ENCODE measurements at regions not wholly inside any gene's neighbourhood (a gene's known extent, or its start where the extent isn't known, plus 50 kb on each side); places are given as distances from the start of the nearest gene placed in this dataset.
"Not testable (repeated sequence)": the region's sequence is repeated elsewhere in the genome, so short reads cannot be mapped to it uniquely, and the experiment has no call there.

DNA sequence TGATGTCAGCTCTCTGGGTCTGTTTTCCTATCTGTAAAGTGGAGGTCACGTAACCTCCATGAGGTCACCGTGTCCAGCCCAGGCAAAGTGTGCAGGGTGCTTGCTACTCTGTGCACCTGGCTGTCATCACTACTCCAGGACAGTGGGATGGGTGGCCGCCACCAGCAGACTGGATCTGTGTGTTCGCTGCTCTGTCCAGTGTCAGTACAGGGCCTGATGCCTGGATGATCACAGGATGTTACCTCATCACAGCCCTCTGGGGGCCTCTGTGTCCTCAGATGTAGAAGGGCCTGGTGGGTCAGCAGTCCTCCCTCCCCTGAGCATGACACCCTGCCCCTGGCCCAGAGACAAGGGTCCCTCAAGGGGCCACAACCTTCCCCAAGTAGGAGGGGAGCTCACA lies 80.0 kb downstream of the KCNJ18 start:
- H3K27me3 ChIP-seq (ENCODE audit: insufficient read depth, low read length, poor library complexity) = no peaks in the 10 kb centered on the region
- H3K56ac ChIP-seq (ENCODE audit: low read length) = no peak overlapping the region
- H2BK120ac ChIP-seq (ENCODE audit: low read depth, low read length) = no peak overlapping the region
- no peak overlapping the region for H3K4me3 ChIP-seq (ENCODE audit: low read length)
- H3K36me3 ChIP-seq (ENCODE audit: control insufficient read depth, insufficient read depth, low read length) = no peaks in the 10 kb centered on the region
- no peak overlapping the region for H2BK15ac ChIP-seq (replicated peaks; ENCODE audit: low read depth)
- no peak overlapping the region for H3K4ac ChIP-seq (ENCODE audit: low read depth, low read length)
- no peak overlapping the region for H2BK5ac ChIP-seq (ENCODE audit: low read length)
- no CpG with 5 or more reads among the region's 4 CpGs for WGBS (ENCODE audit: extremely low coverage, insufficient coverage, low lambda C conversion rate)
- H3K18ac ChIP-seq (ENCODE audit: low read length) = no peak overlapping the region
- no peaks in the 10 kb centered on the region for H3K4me1 ChIP-seq (ENCODE audit: control insufficient read depth, low read depth, low read length)
- H4K5ac ChIP-seq (ENCODE audit: low read length) = no peak overlapping the region
- no peak overlapping the region for H3K9ac ChIP-seq (ENCODE audit: low read length)
- DNase-seq = no peak
- no peak overlapping the region for H3K27ac ChIP-seq (ENCODE audit: low read depth, low read length)
- no peaks in the 10 kb centered on the region for H3K79me1 ChIP-seq (ENCODE audit: low read length)
- H2AK5ac ChIP-seq (ENCODE audit: low read length) = no peak overlapping the region
- no peak overlapping the region for H4K8ac ChIP-seq (ENCODE audit: low read depth, low read length)
- no peak overlapping the region for H3K4me2 ChIP-seq (ENCODE audit: low read length)
- no peaks in the 10 kb centered on the region for H3K79me2 ChIP-seq (ENCODE audit: control insufficient read depth, insufficient read depth, low read length)
- no peak overlapping the region for H3K23ac ChIP-seq (ENCODE audit: low read length)

DNA sequence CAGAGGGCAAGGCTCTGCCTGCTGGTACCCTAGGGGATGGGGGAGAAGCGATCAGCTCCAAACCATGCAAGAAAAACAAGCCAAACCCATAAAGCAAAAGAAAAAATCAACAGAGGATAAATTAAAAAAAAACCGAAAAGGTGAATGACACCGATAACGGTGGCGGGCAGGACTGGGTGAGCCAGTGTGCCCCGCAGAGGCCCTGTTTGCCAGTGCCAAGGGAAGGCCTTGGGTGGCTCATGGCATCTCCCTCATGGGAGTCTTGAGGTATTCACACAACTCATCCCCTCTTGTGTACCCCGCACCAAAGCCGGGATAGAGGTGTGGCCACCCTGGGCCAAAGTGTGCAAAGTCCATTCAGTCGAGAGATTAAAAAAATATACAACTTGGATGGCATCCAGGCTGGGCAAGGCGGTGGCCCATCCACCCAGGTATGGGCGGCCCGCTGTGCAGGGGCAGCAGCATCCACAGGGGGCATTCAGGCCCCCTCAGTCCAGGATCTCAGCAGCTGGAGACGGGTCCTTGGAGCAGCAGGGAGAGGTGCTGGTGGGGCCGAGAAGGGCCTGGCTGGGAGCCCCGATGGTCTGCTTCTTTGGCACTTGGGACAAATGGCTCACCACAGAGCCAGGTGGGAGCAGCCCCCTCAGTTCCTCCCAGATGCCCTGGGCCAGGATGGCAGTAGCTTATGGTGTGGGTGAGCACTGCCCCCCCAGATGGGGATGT lies 80.8 kb downstream of the KCNJ18 start:
- no CpG with 5 or more reads among the region's 15 CpGs for WGBS (ENCODE audit: extremely low coverage, insufficient coverage, low lambda C conversion rate)

DNA sequence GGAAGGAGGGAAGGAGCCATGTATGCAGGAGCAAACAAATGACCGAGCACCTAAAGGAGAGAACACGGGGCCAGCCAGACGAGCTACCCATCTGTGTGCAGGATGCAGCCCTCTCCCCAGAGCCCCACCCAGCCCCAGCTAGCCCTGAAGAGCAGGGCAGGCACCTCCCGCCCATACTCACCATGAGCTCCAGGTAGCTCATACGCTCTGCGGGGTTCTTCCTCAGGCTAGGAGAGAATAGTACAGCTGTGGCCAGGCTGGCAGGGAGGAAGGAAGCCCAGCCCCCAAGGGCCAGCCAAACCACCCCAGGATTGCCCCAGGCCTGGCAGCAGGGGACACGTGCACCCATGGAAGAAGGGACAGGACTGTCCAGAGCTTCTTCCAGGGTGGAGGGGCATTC lies 81.9 kb downstream of the KCNJ18 start:
- Histone ChIP-seq H3K27me3 (ENCODE audit: insufficient read depth, low read length, poor library complexity) (no peaks in the 10 kb centered on the region), H3K9ac (ENCODE audit: low read length) (no peak overlapping the region), H3K4me3 (ENCODE audit: low read length) (no peak overlapping the region), H3K4ac (ENCODE audit: low read depth, low read length) (no peak overlapping the region), H3K36me3 (ENCODE audit: control insufficient read depth, insufficient read depth, low read length) (no peaks in the 10 kb centered on the region), H3K27ac (ENCODE audit: low read depth, low read length) (no peak overlapping the region), H4K5ac (ENCODE audit: low read length) (no peak overlapping the region), H3K56ac (ENCODE audit: low read length) (no peak overlapping the region), H3K79me1 (ENCODE audit: low read length) (no peaks in the 10 kb centered on the region), H2BK120ac (ENCODE audit: low read depth, low read length) (no peak overlapping the region), H4K8ac (ENCODE audit: low read depth, low read length) (no peak overlapping the region), H3K4me2 (ENCODE audit: low read length) (no peak overlapping the region), H2BK5ac (ENCODE audit: low read length) (no peak overlapping the region), H3K79me2 (ENCODE audit: control insufficient read depth, insufficient read depth, low read length) (no peaks in the 10 kb centered on the region), H3K18ac (ENCODE audit: low read length) (no peak overlapping the region), H3K4me1 (ENCODE audit: control insufficient read depth, low read depth, low read length) (no peaks in the 10 kb centered on the region), H2AK5ac (ENCODE audit: low read length) (no peak overlapping the region), H2BK15ac (replicated peaks; ENCODE audit: low read depth) (no peak overlapping the region), H3K23ac (ENCODE audit: low read length) (no peak overlapping the region)
- no peak for DNase-seq
- no CpG with 5 or more reads among the region's 7 CpGs for WGBS (ENCODE audit: extremely low coverage, insufficient coverage, low lambda C conversion rate)

More for the DNA sequence above, 80.8 kb downstream of the KCNJ18 start:
- not testable (repeated sequence) for H3K79me1 ChIP-seq (ENCODE audit: low read length); H2BK15ac ChIP-seq (replicated peaks; ENCODE audit: low read depth); H2BK5ac ChIP-seq (ENCODE audit: low read length); H4K8ac ChIP-seq (ENCODE audit: low read depth, low read length); H3K79me2 ChIP-seq (ENCODE audit: control insufficient read depth, insufficient read depth, low read length); H3K27ac ChIP-seq (ENCODE audit: low read depth, low read length); H3K18ac ChIP-seq (ENCODE audit: low read length); H3K4ac ChIP-seq (ENCODE audit: low read depth, low read length); H3K27me3 ChIP-seq (ENCODE audit: insufficient read depth, low read length, poor library complexity); H3K4me2 ChIP-seq (ENCODE audit: low read length); H3K4me1 ChIP-seq (ENCODE audit: control insufficient read depth, low read depth, low read length); H2BK120ac ChIP-seq (ENCODE audit: low read depth, low read length); H3K4me3 ChIP-seq (ENCODE audit: low read length); DNase-seq; H3K36me3 ChIP-seq (ENCODE audit: control insufficient read depth, insufficient read depth, low read length); H3K9ac ChIP-seq (ENCODE audit: low read length); H3K56ac ChIP-seq (ENCODE audit: low read length); H4K5ac ChIP-seq (ENCODE audit: low read length); H3K23ac ChIP-seq (ENCODE audit: low read length); H2AK5ac ChIP-seq (ENCODE audit: low read length)

DNA sequence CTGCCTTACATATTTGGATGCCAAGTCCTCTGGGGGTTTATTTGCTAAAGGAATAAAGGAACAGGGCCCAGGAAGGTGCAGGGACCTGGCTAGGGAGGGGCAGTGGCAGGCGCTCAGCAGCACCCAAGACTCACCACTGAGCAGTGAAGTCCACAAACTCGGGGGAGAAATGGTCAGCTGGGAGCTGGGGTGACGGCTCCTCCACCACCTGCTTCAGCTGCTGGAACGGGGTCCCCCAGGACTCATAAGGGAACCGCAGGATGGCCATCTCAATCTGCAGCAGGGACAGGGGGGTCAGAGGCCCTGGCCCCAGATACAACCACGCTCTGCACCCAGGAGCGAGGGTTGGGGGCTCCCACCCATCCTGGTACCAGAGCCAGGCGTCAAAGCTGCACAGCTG lies 83.2 kb downstream of the KCNJ18 start:
- H2BK5ac ChIP-seq (ENCODE audit: low read length); H3K27ac ChIP-seq (ENCODE audit: low read depth, low read length); H3K79me2 ChIP-seq (ENCODE audit: control insufficient read depth, insufficient read depth, low read length); H3K36me3 ChIP-seq (ENCODE audit: control insufficient read depth, insufficient read depth, low read length); H3K27me3 ChIP-seq (ENCODE audit: insufficient read depth, low read length, poor library complexity); H3K4ac ChIP-seq (ENCODE audit: low read depth, low read length); H3K56ac ChIP-seq (ENCODE audit: low read length); H3K9ac ChIP-seq (ENCODE audit: low read length); H3K4me2 ChIP-seq (ENCODE audit: low read length); H2AK5ac ChIP-seq (ENCODE audit: low read length); H4K5ac ChIP-seq (ENCODE audit: low read length); H3K18ac ChIP-seq (ENCODE audit: low read length); H3K4me3 ChIP-seq (ENCODE audit: low read length); H2BK120ac ChIP-seq (ENCODE audit: low read depth, low read length); H3K23ac ChIP-seq (ENCODE audit: low read length); H4K8ac ChIP-seq (ENCODE audit: low read depth, low read length); H2BK15ac ChIP-seq (replicated peaks; ENCODE audit: low read depth); H3K4me1 ChIP-seq (ENCODE audit: control insufficient read depth, low read depth, low read length); DNase-seq; H3K79me1 ChIP-seq (ENCODE audit: low read length): not testable (repeated sequence)
- WGBS (ENCODE audit: extremely low coverage, insufficient coverage, low lambda C conversion rate) = no CpG with 5 or more reads among the region's 8 CpGs

DNA sequence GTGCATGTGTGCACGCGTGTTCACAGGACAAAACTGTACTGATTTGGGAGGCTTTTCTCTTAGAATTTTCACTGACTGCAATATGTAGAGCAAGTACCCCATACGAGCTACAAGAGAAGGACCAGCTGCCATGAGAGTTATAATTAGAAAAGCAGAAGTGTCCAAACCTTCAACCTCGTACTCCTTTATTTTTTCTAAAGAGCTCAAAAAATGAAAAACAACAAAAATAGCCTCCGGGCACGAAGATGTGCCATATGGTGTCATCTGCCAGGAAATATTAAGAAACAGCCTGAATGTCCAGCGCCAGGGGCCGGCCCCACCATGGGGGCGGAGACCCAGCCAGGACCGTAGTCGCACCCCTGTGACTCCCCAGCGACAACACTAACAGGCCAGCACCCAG lies 84.6 kb downstream of the KCNJ18 start:
- not testable (repeated sequence) for H3K56ac ChIP-seq (ENCODE audit: low read length); DNase-seq; H2BK15ac ChIP-seq (replicated peaks; ENCODE audit: low read depth); H3K4ac ChIP-seq (ENCODE audit: low read depth, low read length); H3K4me1 ChIP-seq (ENCODE audit: control insufficient read depth, low read depth, low read length); H4K8ac ChIP-seq (ENCODE audit: low read depth, low read length); H4K5ac ChIP-seq (ENCODE audit: low read length); H3K18ac ChIP-seq (ENCODE audit: low read length); H3K27ac ChIP-seq (ENCODE audit: low read depth, low read length); H3K4me3 ChIP-seq (ENCODE audit: low read length); H3K23ac ChIP-seq (ENCODE audit: low read length); H2BK120ac ChIP-seq (ENCODE audit: low read depth, low read length); H3K79me1 ChIP-seq (ENCODE audit: low read length); H3K27me3 ChIP-seq (ENCODE audit: insufficient read depth, low read length, poor library complexity); H3K79me2 ChIP-seq (ENCODE audit: control insufficient read depth, insufficient read depth, low read length); H3K36me3 ChIP-seq (ENCODE audit: control insufficient read depth, insufficient read depth, low read length); H3K9ac ChIP-seq (ENCODE audit: low read length); H3K4me2 ChIP-seq (ENCODE audit: low read length); H2AK5ac ChIP-seq (ENCODE audit: low read length); H2BK5ac ChIP-seq (ENCODE audit: low read length)
- no CpG with 5 or more reads among the region's 12 CpGs for WGBS (ENCODE audit: extremely low coverage, insufficient coverage, low lambda C conversion rate)

DNA sequence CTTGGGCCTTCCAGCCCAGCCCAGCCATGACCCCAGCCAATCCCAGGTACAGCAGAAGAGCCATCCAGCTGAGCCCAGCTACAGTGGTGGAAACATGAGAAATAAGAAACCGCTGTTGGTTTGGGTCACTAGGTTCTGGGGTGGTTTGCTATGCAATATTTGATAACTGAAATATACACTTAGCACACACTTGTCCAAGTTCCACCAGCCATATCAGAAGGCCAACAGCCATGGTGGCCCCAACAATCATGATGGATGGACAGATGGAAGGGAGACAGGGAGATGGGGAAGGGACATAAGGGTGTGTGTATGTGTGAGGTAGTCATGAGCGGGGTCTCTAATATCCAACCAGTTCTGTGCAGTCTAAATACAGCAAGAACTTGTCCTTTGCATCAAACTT lies 86.5 kb downstream of the KCNJ18 start:
- H3K18ac ChIP-seq (ENCODE audit: low read length); DNase-seq; H3K9ac ChIP-seq (ENCODE audit: low read length); H3K4me1 ChIP-seq (ENCODE audit: control insufficient read depth, low read depth, low read length); H4K8ac ChIP-seq (ENCODE audit: low read depth, low read length); H3K23ac ChIP-seq (ENCODE audit: low read length); H3K4ac ChIP-seq (ENCODE audit: low read depth, low read length); H3K27me3 ChIP-seq (ENCODE audit: insufficient read depth, low read length, poor library complexity); H3K79me2 ChIP-seq (ENCODE audit: control insufficient read depth, insufficient read depth, low read length); H4K5ac ChIP-seq (ENCODE audit: low read length); H3K79me1 ChIP-seq (ENCODE audit: low read length); H2BK5ac ChIP-seq (ENCODE audit: low read length); H3K27ac ChIP-seq (ENCODE audit: low read depth, low read length); H3K56ac ChIP-seq (ENCODE audit: low read length); H2BK120ac ChIP-seq (ENCODE audit: low read depth, low read length); H2AK5ac ChIP-seq (ENCODE audit: low read length); H3K4me3 ChIP-seq (ENCODE audit: low read length); H2BK15ac ChIP-seq (replicated peaks; ENCODE audit: low read depth); H3K4me2 ChIP-seq (ENCODE audit: low read length); H3K36me3 ChIP-seq (ENCODE audit: control insufficient read depth, insufficient read depth, low read length): not testable (repeated sequence)
- WGBS (ENCODE audit: extremely low coverage, insufficient coverage, low lambda C conversion rate) = no CpG with 5 or more reads among the region's 2 CpGs

Measured in mesendoderm (in vitro differentiated cells).